NCI-H82 treated with DMSO at 0.1 percent for 48 hours (cell line): ENCODE measurements at regions not wholly inside any gene's neighbourhood (a gene's known extent, or its start where the extent isn't known, plus 50 kb on each side); places are given as distances from the start of the nearest gene placed in this dataset.
"Not testable (repeated sequence)": the region's sequence is repeated elsewhere in the genome, so short reads cannot be mapped to it uniquely, and the experiment has no call there.

Source experiments
- DNase-seq: peaks from one replicate; lab custom pipeline; 2025; ENCODE audit not compliant: unreplicated experiment; lab: John Stamatoyannopoulos, UW

DNA sequence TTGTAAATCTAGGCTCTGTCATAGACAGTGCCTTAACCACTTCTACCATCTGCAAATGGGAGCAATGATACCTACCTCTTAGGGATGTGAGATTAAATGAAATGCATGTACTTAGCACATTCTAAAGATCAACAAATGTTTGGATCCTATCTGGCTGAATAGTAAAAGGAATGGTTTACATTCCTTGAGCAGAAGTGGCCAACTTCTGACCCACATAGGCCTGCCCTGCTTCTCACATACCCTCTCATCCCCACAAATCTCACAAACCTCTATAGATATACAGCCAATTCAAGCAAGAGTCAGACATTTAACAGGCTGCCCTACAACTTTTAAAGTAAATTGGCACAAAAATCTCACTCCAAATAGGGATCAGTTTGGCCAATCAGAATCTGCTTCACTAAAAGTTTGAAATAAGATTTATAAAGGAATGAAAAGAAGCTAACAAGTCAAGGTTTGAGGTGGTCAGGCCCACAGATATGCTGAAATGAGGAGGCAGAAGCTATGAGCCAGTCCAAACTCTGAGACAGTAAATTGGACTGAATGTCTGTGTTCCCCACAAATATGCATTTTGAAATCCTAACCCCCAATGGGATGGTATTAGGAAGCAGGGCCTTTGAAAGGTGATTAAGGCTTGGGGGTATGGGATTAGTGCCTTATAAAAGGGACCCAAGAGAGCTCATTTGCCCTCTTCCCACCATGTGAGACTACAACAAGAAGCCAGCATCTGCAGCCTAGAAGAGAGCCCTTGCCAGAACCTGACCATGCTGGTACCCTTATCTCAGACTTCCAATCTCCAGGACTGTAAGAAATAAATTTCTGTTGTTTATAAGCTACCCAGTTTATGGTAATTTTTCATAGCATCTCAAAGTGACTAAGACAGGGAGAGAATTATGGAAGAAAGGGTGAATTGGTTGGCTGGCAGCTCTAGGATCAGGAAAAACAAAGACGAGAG is 227.8 kb upstream of the RBMS1 start:
- DNase-seq, result no peak

DNA sequence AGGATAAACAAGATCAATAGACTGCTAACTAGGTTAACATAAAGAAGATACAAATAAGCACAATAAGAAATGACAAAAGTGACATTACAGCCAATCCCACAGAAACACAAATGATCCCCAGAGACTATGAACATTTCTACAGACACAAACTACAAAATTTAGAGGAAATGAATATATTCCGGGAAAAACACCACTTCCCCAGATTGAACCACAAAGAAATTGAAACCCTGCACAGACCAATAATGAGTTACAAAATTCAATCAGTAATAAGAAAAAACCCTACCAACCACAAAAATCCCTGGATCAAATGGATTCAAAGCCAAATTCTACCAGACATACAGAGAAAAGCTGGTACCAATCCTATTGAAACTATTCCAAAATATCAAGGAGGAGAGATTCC is 232.4 kb upstream of the RBMS1 start:
- no peak for DNase-seq

DNA sequence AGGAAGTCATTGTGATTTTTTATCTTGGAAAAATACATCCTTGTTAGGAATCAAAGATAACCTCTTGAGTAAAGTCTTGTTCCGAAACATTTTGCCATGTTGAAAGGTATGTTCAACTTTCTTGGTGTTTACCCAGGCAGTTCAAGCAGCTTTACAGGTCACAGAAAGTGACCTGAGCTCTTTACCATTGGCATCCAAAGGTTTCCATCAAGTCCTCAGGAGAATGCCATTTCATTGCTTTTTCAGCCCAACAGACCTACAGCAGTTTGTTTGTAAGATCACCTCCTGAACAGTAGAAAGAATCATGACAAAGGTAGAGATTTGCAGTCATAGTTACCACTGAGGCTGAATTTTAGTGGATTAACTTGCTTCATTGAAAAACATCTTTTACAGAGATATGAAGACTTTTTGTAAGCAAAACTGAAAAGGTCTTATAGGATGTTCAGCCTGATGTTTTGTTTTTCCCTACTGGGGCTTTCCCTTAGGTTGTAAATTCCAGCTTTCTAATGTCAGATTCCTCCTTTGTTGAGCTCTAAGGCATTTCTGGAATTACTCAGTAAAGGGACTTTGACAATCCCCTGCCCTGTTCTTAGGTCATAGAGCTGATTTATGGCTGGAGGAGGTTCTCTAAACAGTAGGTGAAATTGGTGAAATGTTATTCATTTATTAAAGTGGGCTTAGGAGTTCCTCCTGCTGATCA is 236.8 kb upstream of the RBMS1 start:
- DNase-seq, result no peak

DNA sequence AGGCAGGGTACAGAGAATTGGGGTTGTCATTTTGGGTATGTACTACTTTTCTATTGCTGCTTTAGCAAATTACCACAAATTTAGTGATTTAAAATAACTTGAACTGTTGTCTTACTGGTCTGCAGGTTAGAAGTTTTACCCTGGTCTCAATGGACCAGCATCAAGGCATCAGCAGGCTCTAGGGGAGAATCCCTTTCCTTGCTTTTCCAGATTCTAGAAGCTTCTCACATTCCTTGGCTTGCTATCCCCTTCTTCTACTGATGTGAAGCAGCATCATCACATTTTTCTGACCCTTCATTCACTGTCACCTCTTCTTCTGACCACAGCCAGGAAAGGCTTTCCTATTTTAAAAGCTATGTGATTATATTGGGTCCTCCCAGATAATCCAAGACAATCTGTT is 237.8 kb upstream of the RBMS1 start:
- no peak for DNase-seq

DNA sequence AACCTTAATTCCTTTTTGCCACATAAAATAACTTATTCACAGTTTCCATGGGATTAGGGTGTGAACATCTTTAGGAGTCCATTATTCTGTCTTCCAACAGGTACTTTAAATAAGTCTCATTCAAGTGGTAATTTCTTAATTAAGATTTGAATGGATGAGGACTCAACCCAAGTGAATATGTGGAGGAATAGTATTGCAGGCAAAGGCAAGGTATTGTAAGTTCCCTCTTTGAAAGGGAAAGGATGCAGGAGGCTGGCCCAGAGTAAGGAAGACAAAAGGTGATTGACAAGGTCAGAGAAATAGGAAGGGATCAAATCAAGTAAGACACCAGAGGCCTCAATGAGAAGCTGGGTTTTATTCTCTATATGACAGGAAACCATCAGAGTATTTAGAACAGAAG is 238.2 kb upstream of the RBMS1 start:
- DNase-seq, result no peak

DNA sequence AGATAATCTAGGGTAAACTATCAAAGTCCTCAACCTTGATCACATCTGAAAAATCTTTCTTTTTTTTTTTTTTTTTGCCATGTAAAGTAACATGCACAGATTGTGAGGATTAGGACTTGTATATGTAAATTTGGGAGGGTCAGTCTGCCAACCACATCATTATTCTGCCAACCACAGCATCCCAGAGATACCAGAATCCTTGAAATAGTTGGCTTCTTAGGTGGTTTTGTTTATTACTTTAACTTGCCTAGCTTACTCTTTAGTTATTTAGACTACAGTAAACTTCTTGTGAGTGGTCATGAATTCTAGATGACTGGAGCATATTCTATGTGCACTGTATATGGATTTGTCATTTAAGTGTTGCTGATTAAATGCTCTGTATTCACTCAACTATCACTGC is 242.1 kb upstream of the RBMS1 start:
- DNase-seq, result no peak

DNA sequence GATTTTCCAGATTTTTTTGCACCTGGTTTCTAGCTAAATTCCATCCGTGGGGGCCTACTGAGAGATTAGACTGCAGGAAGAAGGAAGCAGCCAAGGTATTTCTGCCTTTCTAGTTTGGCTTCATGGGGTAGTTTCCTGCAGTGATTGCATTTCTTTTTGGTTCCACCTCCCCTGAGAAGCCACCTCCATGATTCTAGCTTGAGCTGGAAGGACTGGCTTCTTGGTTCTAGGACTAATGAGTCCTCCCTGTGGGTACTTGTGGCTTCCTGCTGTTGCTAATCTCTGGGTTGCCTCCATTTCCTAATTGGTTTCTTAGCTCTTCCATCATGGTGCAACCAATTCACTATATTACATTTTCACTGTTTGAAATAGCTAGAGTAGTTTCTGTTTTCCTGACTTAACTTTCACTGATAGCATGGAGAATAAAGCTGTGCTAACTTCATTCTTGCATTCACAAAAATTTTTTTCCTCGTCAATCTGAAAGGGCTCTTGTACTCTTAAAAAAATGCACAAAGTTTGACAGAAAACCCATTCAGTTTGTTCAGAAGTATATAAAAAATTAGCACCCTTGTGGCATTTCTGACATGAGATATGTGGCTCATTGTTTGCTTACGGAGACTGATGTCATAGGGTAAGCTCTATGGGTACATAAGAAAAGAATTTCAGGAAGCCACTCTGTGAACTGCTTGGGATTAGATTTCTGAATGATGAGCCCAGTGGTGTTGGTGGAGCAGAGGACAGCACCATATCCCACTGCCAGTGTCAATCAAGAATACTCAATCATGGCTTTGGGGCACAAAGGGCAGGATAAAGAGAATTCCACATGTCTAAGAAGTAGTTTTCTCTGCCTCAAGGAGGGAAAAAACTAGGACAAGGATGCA is 242.8 kb upstream of the RBMS1 start:
- no peak for DNase-seq

DNA sequence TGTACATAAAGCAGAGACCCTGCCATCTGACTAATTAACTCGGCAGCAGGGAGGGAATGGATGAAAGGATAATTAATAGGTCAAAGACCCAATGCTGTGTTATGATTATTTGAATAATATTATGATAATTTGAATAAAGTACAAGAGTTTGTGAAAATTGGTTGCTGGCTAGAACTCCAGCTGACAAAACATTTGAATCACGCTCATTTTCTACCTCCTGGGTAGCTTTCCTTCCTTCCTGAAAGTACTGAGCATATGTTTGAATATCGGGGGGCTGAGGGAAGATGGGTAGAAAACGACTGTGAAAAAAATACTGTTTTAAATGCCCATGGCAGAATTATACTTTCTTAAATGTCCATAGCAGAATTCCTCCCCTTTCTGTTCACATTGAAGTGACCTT is 243.6 kb upstream of the RBMS1 start:
- no peak for DNase-seq

DNA sequence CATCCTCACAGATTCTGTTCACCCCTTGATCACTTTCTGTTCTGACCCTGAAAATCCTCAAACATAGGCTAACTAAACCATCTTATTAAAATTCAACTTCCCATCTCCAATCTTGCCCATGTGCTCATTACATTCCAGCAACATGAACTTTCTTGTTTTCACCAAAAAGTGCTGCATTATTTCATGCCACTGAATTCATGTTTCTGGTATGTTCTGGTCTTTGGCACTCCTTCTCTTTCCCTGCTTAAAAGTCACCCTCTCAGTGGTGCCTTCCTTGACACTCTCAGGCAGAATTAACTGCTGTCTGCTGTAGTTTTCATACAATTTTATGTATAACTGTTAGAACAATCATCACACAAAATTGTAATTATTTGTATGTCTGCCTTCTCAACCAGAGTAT is 247.7 kb upstream of the RBMS1 start:
- DNase-seq, result no peak

DNA sequence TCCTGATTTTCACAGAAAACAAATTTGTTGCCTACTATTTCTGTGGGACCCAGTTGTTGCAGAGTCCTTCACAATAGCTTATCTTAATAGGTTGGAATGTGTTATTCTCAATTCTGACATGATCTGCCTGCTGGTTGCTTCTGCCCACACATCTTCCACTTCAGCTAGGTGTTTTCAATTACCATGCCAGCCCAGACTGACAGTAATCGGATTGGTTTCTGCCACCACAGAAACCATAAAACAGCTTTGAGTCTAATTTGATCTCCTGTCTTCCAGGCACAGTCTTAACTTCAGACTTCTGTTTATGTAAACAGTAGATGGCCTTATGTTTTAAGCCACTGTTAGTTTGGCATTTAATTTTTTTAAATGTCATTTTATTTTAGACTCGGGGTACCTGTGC is 248.2 kb upstream of the RBMS1 start:
- DNase-seq, result peak; percentile 38

DNA sequence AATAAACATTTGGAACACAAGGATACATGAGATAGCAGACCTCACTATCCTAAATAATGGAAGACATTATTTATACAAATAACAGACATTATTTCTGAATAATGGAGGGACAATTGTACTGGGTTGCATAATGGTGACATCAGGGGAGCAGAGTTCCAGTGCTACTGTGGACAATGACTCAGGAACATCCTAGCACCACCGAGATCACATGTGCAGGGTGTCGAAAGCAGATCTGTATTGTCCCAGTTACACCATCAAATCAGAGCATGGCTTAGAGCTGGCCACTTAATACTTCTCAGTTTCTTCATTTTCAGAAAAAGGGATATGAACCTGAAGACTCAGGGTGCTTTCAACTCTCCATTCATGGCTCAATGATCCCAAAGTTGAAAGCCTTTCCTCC is 249.1 kb upstream of the RBMS1 start:
- no peak for DNase-seq

DNA sequence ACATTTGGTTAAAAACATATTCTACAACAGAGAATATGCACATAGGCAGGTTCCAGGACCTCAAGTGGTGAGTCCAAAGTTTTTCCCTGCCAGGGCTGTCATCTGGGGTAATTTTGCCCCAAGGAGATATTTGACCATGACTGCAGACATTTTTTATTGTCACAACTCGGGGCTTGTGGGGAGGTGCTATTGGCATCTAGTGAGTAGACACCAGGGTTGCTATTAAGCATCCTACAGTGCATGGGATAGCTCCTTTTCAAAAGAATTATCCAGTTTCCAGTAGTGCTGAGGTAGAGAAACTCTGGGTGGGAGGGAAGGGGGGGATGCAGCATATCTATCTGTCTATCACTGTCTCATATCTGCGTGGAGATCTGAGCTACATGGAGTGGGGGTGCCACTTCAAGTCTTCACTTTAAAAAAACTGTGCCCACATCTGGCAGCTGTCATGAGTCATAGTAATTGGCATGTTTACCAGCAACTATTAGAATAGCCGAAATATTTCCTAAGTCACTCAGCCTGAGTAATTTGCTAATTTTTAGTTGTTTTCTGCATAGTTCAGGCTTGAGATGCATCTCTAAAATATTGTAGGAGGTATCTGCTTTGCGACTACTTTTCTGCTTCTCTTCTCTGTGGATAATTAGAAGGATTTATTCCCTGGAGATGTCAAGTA is 254.0 kb upstream of the RBMS1 start:
- no peak for DNase-seq

DNA sequence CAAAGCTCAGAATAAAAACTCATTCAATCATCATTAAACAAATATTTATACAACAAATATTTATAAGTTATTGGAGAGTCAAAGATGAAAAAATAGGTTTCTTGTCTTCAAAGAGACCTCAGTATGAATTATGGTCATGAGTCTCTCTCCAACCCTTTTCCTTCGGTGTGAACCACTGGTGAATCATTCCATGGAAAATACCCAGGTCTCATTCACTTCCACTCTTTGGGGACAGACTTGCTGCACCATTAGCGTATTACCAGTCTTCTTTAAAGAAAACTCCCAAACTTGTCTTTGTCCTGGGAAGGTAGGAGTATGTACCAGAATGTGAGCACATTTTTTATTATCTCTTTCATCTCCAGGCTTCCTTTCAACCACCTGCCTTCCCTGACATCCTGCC is 257.4 kb upstream of the RBMS1 start:
- DNase-seq, result no peak

DNA sequence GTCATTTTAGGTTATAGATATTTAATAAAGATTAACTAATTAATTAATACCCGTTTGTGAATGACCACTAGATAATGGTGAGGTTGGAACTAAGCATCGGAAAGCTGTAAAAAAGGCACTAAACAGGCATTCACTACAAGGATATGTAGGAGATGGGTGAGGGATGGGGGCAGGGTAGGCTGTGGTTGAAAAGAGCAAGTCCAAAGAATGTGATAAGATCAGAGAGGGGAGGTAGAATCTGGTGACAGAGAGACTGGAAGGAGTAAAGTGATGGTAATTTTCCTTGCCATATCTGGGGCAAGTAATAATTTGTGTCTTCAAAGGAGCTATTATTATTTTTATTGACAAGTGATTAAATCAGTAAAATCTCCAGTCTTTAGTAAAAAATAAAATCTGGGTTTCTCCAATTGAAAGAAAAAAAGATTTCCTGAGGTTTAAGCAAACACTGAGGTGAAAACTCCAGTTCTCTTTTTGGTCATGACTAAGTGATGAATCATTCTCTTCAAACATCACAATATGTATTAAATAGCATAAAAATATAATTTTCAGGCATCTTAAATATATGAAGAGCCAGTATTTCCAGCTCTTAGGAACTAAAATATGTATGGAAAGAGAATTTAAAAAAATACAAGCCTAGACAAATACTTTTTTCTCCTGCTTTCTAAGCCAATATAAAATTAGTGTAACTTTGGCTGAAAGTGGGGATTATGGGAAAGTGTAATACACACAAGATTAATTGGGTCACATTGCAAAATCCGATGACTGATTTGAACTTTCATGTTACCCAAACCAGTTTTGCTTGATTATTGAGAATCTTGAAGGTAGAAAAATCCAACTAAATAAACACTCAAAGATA is 259.1 kb upstream of the RBMS1 start:
- DNase-seq, result no peak

DNA sequence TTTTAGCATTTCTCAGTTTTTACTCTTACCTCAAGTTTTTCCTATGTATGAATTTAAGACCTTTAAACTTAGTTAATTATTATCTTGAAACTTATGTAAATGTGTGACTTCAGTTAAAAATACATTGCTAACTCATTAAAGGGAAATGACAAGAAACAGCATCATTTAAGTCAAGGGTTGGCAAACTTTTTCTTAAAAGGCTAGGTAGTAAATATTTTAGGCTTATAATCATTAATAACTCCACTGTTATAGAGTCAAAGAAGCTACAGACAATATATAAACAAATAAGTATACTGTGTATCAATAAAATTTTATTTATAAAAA is 259.7 kb upstream of the RBMS1 start:
- DNase-seq, result no peak

DNA sequence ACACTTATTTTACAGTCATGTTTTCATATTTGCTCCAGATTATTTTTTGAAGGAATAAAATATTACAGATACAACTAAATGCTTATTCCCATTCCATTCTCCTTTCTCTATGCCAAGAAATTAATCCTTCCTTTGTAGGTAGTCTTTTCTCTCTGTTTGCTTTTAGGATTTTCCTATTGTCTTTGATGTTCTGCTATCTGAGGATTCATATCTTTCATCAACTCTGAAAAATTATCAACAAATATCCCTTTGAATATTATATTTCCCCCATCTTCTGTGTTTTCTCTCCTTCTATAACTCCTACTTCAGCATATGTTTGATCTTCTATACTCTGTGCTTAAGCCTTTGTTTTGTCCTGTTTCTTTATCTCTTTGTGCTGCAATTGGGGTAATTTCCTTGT is 260.4 kb upstream of the RBMS1 start:
- DNase-seq, result no peak

DNA sequence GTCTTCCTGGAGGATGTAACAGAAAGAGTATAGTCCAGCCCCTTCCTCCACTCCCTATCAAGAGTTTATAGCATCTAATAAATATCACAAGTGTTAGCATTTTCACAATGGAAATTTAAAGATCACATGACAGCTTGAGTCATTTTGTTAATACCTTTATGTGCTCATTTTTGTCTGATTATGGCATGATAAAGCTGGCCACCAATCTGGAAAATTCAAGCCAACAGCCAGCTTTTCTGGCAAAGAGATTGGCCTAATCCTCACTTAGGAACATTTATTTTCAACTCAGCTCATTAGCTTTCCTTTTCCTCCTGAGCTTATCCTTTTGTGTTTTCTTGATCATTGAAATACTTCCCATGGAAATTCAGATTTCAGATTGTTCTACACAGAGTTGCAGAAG is 262.9 kb upstream of the RBMS1 start:
- DNase-seq, result no peak

DNA sequence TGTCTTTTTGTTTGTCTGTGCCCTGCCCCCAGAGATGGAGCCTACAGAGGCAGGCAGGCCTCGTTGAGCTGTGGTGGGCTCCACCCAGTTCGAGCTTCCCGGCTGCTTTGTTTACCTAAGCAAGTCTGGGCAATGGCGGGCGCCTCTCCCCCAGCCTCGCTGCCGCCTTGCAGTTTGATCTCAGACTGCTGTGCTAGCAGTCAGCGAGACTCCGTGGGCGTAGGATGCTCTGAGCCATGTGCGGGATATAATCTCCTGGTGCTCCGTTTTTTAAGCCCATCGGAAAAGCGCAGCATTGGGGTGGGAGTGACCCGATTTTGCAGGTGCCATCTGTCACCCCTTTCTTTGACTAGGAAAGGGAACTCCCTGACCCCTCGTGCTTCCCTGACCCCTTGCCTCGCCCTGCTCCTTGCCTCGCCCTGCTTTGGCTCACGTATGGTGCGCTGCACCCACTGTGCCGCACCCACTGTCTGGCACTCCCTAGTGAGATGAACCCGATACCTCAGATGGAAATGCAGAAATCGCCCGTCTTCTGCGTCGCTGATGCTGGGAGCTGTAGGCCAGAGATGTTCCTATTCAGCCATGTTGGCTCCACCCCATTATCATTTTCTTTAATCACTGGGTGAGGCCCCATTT is 269.0 kb upstream of the RBMS1 start:
- DNase-seq, result not testable (repeated sequence)

DNA sequence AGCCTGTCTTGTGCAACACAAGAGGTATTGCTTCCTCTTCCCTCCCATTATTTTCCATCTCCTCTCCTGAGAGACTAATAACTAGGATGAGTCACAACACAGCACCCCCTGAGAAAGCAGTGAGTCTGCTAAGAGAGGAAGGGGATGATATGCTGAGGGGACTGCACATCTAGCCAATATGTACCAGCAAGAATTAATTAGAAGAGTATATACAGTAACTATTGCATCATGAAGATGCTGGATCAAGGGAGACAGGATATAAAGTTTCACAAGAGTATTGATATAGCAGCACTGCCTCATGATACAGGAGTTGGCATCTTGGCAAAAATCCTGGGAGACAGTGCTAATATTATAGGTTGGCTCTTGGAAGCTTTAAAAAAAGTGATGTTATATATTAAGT is 289.9 kb upstream of the RBMS1 start:
- no peak for DNase-seq

DNA sequence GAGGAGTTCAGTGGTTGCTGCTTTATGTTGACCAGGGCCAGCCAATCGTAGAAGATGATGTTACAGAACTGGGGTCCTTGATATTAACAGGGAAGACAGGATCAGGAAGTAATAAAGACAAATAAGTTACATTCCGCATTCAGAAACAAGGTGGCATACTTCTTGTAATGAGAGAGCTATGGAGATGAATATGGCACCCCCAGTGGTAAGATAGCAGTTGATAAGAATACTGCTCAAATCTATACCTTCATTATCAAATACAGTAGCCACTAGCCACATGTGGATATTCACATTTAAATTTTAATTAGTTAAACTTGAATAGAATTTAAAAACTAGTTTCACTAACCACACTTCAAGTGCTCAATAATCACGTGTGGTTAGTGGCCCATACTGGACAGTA is 290.4 kb upstream of the RBMS1 start:
- DNase-seq, result no peak
